Heart left ventricle (tissue), 13 donors: ENCODE measurements at regions not wholly inside any gene's neighbourhood (a gene's known extent, or its start where the extent isn't known, plus 50 kb on each side); places are given as distances from the start of the nearest gene placed in this dataset.

Experiments
- POLR2A ChIP-seq, 2 donors: fragments of 450-650 bp; IDR thresholded peaks; one replicate each; pipeline ENCODE4 v1.6.1; 2017; ENCODE audit warnings: antibody characterized with exemption in 2 of 2, mild to moderate bottlenecking in 2 of 2, moderate library complexity in 2 of 2
- TF ChIP-seq, protein P1 (sequence below), 12 donors: fragments of 200-600 bp; sonication (generic) in 4 of 12; IDR thresholded peaks; one replicate each; pipeline versions ENCODE4 v1.5.0 to v1.8.0; 2018 to 2022; ENCODE audit warnings: antibody characterized with exemption in 12 of 12, mild to moderate bottlenecking in 5 of 12
- donor health status: ischemic (EF 13 %, LVEDD 7.1; RV severe dilation, severe dysfunction).
- donor health status: DM: no; HTN: yes; CAD: no.
- donor health status: DM: no; HTN: no; CAD: no.
- donor health status: ischemic (EF 25% LVEDD 6.9; RV normal size, moderate dysfunction).
- donor health status: ischemic (EF 25% LVEDD 5.7; RV mildly dilated, moderate dysfunction).
- donor health status: ischemic (EF 35%, LVEDD 5.7; RV mildly dilated, moderate dysfunction).
- donor health status: nonischemic (EF 11% LVEDD 7.7; RV severe dilation, severe dysfunction).
- donor health status: DM: yes; HTN: yes; CAD: no.
- donor health status: PGD.
- donor health status: ischemic (EF 29% LVEDD 5.4; RV normal size, mild dysfunction).
- donor health status: nonischemic (EF 23%, LVEDD 6.1; RV moderate dilation, normal function).

DNA sequence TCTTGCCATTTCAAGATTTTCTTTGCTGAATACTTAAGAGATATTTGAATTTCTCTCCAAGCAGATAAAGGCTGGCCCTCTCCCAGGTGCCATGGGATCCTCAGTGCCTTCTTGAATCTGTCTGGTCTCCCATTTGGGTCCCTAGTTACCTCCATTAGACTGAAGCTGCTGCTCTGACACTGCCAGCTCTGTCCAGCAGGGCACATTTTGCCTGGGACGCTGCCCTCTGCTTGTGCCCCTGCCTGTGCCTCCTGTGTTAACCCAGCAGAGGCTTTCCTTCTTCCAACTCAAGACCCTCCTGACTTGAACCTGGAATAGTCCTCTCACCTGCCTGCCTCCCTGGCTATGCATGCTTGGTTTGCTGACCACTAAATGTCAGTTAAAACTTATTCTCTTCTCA, 406.3 kb downstream of the BUD13 start:
- TF ChIP-seq, protein P1, sequence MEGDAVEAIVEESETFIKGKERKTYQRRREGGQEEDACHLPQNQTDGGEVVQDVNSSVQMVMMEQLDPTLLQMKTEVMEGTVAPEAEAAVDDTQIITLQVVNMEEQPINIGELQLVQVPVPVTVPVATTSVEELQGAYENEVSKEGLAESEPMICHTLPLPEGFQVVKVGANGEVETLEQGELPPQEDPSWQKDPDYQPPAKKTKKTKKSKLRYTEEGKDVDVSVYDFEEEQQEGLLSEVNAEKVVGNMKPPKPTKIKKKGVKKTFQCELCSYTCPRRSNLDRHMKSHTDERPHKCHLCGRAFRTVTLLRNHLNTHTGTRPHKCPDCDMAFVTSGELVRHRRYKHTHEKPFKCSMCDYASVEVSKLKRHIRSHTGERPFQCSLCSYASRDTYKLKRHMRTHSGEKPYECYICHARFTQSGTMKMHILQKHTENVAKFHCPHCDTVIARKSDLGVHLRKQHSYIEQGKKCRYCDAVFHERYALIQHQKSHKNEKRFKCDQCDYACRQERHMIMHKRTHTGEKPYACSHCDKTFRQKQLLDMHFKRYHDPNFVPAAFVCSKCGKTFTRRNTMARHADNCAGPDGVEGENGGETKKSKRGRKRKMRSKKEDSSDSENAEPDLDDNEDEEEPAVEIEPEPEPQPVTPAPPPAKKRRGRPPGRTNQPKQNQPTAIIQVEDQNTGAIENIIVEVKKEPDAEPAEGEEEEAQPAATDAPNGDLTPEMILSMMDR (IDR thresholded peaks at IDR 0.05) = no peak
- no peak for TF ChIP-seq POLR2A (IDR thresholded peaks at IDR 0.05)
